Dedifferentiated amniotic fluid mesenchymal stem cell (primary cell): ENCODE measurements at regions not wholly inside any gene's neighbourhood (a gene's known extent, or its start where the extent isn't known, plus 50 kb on each side); places are given as distances from the start of the nearest gene placed in this dataset.
A peak's percentile ranks its signal among the peaks of the same experiment; 100 is the strongest.
"Not testable (repeated sequence)": the region's sequence is repeated elsewhere in the genome, so short reads cannot be mapped to it uniquely, and the experiment has no call there.

ENCODE experiments used
- DNase-seq: peaks from one replicate; pipeline ENCODE4 v3.0.0-alpha.2; 2016; ENCODE audit errors: extremely low spot score

DNA sequence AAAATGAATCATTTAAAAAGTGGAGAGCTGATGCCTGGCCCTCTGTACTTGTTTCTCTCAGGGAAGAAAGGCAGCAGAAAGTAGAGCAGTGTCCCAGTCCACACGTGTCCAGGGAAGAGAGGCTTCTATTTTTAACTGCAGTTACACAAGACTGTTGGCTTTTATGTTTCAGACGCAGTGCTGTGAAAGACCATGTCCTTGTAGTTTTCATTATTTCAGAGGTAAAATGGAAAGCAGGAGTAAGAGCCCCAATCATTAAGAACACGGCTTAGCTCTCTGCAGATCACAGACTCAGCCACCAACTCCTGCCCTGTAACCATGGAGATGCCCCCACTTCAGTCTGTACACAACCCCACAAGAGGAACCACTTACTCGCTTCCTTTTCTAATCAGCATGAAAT, 336.3 kb downstream of the DAD1 start:
- DNase-seq: no peak

DNA sequence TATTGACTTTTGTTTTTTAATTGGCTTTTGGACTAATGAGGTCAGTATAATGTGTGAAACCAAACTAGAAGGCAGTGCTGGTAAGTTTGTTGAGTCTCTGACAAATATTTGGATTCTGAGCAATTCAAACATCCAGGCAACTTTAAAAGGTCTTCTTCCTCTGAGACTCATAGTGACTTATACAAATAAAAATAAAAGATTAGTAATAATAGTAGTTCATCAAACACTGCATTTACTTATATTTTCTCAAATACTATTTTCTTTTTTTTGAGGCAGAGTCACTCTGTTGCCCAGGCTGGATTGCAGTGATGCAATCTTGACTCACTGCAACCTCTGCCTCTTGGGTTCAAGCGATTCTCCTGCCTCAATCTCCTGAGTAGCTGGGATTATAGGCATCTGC, 337.9 kb downstream of the DAD1 start:
- DNase-seq: no peak

DNA sequence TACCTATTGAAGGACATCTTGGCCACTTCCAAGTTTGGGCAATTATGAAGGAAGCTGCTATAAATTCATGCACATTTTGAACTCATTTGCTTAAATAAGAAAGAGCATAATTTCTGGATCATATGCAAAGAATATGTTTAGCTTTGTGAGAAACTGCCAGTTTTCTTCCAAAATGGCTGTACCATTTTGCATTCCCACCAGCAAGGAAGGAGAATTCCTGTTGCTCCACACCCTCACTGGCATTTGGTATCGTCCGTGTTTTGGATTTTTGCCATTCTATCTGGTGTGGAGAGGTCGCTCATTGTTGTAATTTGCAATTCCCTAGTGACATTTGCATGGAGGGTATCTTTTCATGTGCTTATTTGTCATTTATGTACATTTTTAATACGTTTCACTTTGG, 339.3 kb downstream of the DAD1 start:
- DNase-seq: no peak

DNA sequence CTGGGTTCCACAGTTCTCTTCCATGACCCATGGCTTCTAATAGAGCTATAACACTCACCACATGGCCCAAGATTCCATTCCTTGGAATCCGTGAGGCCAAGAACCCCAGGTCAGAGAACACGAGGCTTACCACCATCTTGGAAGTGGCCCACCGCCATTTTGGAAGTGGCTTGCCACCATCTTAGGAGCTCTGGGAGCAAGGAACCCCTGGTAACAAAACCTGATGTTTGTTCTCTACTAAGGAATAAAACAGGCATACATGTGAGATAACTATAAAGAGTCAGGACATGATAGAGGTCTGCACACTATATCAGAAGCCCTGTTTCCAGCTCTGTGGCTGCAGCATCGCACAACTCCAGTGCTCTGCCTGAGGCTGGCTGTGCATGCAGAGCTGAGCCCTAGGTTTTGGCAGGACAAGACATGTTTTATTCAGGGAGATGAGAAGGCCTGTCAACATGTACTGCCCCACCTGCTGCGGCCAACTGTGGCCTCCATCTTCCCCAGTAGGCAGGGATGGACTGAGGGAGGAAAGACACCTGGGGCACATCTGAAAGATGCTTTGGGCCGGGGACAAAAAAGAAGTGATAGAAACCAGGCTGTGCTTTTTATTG, 344.9 kb downstream of the DAD1 start:
- no peak for DNase-seq

DNA sequence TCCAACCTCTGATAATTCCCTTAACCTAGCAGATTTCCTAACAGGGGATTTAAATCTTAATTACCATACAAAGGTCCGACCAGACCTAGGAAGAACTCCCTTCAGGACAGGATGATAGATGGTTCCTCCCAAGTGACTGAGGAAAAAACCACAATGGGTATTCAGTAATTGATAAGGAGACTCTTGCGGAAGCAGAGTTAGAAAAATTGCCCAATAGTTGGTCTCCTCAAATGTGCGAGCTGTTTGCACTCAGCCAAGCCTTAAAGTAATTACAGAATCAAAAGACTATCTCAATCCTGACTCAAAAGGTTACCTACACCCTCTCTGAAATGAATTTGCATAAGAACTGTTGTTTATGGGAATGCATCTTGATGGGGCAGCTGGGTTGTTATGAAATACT, 350.7 kb downstream of the DAD1 start:
- not testable (repeated sequence) for DNase-seq

DNA sequence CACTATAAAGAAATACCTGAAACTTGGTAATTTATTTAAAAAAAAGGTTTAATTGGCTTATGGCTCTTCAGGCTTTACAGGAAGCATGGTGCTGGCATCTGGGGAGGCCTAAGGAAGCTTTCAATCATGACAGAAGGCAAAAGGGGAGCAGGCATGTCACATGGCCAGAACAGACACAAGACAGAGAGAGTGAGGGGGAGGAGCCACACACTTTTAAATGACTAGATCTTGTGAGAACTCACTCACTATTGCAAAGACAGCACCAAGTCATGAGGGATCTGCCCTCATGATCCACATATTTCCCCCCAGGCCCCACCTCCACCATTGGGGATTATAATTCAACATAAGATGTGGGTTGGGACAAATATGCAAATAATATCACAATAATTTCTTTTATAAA, 355.6 kb downstream of the DAD1 start:
- no peak for DNase-seq

DNA sequence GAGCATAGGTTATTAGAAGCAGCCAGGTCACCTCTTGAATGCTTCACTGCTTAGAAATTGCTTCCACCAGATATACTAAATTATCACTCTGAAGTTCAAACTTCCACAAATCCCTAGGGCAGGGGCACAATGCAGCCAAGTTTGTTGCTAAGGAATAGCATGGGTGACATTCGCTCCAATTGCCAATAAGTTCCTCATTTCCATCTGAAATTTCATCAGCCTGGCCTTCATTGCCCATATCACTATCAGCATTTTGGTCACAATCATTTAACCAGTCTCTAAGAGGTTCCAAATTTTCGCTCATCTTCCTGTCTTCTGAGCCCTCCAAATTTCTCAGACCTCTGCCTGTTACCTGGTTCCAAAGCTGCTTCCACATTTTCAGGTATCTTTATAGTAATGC, 356.1 kb downstream of the DAD1 start:
- no peak for DNase-seq

DNA sequence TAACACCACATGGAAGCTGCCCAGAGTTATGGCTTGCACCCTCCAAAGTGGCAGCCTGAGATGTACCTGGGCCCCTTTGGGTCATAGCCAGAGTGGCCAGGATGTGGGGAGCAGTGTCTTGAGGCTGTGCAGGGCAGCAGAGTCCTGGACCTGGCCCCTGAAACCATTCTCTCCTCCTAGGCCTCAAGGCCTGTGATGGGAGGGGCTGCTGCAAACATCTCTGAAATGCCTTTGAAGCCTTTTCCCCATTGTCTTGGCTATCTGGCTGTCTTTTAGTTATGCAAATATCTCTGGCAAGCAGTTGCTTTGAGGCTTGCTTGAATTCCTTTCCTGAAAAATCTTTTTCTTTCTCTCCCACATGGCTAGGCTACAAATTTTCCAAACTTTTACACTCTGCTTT, 356.5 kb downstream of the DAD1 start:
- no peak for DNase-seq

DNA sequence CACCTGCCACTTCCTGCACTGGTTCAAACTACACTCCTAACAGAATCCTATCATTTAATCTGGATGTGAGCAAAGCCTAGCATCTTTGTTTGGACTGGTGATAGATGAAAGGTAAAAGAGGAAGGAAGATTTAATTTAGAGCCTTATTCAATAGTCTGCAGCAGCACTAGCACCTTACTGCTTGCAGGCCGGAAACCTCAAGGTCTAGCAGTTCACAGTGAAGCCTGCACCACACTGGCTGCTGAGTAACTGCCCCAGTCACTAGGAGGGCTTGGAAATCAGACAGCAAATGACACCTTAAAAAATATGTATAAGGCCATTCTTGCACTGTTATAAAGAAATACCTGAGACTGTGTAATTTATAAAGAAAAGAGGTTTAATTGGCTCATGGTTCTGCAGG, 358.0 kb downstream of the DAD1 start:
- DNase-seq: no peak

DNA sequence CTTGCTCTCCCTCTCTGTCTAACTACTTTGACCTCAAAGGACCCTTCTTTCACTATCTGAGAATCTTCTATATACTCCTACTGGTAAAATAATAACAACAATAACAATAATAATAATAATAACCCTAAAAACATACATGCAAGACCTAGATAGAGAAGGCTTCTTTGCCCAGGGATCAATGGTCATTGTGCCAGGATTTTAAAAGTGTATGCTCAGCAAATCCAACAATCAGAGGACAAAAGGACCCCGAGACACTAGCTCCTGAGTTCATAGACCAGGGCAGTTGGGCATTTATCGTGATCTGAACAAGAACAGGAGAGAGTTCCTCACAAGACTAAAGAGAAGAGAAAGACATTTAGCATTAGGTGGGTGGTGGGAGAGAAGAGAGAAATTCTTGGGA, 358.5 kb downstream of the DAD1 start:
- DNase-seq: no peak

DNA sequence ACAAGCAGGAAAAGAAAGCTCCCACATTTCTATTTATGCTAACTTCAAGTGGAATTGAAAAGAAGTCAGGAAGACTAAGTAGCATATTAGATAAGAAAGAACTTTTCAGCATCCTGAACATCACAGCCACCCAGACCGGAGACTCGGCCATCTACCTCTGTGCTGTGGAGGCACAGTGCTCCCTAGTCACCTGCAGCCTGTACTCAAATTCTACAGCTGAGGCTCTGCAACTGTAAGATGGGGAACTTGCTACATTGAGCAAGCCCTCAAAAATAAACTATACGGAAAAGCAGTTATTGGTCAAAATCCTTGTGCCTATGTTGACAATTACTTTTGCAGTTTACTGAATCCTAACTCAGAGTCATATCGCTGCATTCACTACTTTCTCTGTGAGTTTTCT, 361.9 kb downstream of the DAD1 start:
- no peak for DNase-seq

DNA sequence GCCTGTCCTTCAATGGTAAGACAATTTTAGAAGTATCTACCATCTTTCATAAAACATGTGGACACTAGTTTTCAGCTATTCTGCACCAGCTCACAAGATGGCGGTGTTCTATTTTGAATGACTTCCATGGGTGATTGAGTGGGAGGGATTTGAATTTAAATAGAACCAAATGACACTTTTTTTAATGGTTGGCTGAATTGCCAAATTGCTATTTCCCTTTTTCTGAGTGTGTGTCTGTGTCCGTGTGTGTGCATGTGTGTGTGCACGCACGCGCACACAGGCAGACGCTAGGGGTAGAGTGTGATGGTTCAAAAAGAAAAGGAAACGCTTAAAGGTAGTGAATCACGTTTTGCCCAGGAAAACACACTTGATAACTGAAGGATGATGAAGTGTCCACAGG, 362.6 kb downstream of the DAD1 start:
- no peak for DNase-seq

DNA sequence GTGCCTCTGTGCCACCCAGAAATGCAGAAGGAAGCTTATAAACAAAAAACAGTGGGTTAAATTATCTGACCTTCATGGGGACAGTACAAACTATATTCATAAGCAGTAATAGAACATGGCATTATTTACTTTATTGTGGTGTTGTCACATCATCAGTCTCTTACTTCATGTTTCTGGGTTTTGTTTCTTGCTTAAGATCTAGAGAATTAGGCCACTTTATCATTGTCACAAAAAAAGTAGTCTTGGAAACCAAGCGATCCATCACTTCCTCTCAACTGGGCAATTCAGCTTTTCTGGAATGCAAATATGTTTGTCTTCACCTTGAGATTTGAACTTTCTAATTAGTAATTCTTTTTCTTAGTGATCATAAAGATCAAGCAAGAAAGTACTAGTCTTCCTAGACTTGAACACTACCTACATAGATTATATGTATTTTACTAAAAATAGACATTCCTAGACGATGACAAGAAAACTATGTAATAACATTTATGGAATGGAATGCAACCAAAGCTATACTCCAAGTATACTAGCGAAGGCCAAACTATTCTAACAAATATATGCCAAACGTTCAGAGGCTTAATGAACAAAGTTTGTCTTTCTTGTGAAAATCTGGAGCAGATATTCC, 363.4 kb downstream of the DAD1 start:
- DNase-seq: peak; percentile 80

DNA sequence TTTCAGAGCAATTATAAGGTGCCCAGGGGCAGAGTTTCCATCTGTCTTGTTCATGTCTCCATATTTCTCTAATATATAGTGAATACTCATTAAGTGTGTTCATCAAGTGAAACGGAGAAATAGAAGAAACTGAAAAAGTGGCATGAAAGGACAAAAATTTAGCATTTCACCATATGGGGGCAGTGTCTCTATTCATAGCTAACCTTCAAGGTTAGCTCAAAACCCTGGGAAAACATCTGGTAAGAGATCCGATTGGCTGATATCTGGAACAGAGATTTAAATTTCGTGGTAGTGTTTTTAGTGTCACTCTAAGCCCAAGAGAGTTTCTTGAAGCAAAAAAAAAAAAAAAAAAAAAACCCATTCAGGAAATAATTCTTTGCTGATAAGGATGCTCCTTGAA, 367.5 kb downstream of the DAD1 start:
- no peak for DNase-seq

DNA sequence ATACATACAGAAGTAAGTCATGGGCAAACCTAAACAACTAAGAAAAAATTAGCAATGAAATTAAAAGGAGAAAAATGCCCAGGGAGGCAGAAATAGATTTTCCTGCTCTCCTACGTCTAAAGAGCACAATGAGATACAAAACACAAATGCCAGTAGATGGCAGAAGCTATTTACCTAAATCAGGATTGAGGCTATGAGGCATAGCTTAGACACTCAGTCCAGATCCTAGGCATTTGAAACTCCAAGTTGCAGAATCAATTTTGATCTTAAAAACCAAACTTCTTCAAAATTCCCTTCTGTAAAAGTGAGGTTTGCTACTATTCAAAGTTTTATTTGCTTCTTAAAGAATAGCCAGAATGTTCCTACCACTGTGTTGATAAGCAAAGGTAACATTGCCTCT, 368.6 kb downstream of the DAD1 start:
- DNase-seq: no peak

DNA sequence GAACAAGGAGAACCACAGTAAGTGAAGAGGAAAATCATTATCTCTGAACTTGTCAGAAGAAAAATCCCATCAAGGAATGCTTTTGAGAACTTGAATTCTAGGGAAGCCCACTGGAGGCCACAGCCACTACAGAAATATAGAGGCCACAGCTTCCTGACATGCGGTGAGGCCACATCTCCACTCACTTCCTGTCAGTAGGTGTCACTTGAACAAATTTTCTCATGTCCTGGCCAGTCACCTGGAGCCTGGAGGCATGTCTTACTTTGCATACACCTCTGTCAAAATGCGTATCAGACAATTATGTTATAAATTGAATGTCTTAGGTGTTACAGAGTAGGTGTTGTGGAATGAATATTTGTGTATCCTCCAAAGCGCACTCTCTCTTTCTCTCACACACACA, 370.3 kb downstream of the DAD1 start:
- DNase-seq: no peak

DNA sequence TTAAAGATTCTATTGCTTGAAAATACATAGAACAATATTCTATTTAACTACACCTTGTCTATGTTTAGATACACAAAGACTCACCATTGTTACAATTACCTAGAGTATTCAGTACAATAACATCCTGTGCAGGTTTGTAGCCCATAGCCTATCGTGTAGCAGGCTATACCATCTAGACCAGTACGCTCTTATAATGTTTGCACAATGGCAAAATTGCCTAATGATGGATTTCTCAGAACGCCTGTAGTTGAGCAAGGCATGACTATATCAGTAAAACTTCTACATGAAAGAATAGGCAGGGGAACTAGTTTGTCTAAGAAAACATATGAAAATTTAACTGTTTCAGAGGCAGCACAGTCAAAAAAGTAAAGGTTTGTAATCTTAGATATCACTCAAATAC, 375.9 kb downstream of the DAD1 start:
- DNase-seq: no peak

DNA sequence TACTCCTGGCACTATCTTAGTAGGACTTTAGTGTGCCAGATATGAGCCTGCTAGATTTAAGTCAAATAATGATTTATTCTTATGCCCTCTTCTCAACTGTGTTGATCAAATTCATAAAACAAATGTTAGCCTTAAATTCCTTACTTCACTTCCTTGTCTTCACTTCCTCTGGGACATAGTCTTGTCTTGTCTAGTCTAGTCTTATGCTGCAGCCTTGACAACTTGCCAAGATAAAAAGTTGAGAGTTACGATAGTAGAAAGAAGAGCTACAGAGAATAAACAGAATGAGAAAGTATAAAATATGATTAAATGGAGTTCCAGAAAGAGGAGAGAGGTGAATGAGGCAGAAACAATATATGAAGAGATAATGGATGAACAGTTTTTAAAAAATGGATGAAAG, 378.1 kb downstream of the DAD1 start:
- no peak for DNase-seq

DNA sequence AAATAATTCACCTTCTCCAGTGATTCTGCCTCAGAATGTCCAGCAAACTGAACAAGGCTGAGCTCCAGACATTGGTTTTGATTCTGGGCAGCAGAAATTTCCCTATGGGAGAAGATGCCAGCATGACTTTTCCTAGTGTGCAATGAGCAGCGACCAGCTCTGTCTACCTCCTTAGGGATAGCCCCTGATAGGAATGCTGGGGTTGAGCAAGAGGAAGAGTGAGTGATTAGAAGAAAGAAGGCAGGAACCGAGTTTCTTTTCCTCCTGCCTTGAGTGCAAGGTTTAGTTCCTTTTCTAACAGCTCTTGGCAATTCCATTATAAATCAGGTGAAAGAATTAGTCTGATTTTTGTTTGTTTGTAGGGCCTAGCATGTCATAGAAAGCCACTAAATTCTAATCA, 379.0 kb downstream of the DAD1 start:
- no peak for DNase-seq

DNA sequence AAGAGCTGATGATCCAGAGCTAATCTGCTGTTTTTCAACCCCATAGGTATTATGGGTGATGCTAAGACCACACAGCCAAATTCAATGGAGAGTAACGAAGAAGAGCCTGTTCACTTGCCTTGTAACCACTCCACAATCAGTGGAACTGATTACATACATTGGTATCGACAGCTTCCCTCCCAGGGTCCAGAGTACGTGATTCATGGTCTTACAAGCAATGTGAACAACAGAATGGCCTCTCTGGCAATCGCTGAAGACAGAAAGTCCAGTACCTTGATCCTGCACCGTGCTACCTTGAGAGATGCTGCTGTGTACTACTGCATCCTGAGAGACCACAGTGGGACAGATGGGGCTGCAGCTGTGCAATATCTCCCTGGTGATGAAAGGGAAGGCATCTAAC, 386.0 kb downstream of the DAD1 start:
- no peak for DNase-seq

DNA sequence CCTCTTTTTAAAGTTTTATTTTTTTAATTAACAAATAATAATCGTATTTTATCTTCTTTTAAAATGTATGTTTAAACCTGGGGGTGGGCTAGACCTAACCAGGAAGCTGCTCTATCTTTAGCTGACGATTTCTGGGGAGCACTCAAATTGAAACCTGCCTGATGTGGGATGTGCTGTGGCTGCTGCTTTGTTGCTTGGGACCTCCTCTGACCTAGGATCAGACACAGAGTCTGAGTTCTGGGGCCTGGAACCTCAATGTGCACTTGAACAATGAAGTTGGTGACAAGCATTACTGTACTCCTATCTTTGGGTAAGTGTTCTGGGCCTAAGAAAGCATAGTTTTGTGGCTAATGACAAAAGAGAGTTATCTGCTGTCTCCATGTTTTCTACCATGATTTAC, 386.7 kb downstream of the DAD1 start:
- DNase-seq: no peak

DNA sequence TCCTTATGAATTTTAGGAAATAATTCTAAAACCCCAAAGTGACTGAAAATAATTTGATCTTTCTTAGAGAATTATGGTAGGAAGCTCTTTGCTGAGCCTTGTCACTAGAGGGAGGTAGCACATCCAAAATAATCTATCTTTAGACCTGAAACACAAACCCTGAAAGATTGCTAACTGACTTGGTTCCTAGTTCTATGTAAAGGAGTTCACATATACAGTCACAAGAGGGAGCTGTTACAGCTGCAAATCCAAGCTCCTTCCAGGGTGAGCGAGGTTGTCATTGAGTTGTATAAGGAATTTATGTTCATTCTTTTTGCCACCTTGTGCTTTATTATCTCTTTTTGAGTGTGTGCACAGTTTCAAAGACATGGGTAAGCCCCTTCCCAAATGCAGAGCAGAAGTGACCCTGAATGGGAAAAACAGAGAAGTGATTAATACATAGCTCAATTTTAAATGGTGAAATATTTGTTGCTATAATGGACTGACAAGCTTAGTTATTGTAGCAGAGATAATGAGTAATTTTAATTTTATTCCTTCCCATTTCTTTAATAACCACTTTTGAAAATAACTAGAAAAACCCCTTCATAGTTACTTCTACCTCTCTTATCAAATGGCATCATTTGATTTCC, 387.9 kb downstream of the DAD1 start:
- peak; percentile 38 for DNase-seq

DNA sequence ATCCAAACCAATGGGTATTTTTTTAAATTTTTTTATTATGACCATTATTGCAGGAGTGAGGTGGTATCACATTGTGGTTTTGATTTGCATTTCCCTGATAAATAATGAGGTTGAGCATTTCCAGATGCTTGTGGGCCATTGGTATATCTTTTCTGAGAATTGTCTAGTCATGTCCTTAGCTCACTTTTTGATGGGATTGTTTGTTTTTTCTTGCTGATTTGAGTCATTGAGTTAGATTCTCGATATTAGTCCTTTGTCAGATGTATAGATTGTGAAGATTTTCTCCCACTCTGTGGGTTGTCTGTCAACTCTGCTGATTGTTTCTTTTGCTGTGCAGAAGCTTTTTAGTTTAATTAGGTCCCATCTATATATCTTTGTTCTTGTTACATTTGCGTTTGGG, 388.9 kb downstream of the DAD1 start:
- not testable (repeated sequence) for DNase-seq

DNA sequence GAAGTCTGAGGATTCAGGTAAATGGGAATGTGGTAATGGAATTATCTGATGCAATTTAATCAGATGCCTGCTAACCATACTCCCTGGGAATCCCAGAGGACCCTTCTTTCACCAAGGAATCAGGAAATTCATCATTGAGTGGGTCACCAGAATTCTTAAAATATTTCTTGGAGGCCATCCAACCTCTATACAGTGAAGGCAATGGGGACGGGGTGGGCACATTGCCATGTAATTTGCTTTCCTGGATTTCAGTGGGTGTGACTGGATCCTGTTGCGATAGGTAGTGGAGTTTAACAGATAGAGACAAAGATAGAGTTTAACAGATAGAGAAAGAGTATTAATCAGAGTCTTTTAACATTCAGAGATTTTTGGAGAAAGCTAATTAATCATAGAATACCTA, 394.4 kb downstream of the DAD1 start:
- DNase-seq: no peak
